Activated naive CD4-positive, alpha-beta T cell treated with anti-CD3 and anti-CD28 coated beads, Interleukin-2, amount 50 U/mL, for 24 hours (primary cell): ENCODE measurements at regions not wholly inside any gene's neighbourhood (a gene's known extent, or its start where the extent isn't known, plus 50 kb on each side); places are given as distances from the start of the nearest gene placed in this dataset.

ENCODE experiments used
- H3K27ac Mint-ChIP-seq: one replicate; pipeline ENCODE4 v1.8.0; 2021; ENCODE audit warnings: mild to moderate bottlenecking, mixed read lengths
- H3K27me3 Mint-ChIP-seq: one replicate; pipeline ENCODE4 v1.8.0; 2021; ENCODE audit warnings: mixed read lengths
- H3K36me3 Mint-ChIP-seq: one replicate; pipeline ENCODE4 v1.8.0; 2021; ENCODE audit warnings: mixed read lengths
- H3K4me1 Mint-ChIP-seq: one replicate; pipeline ENCODE4 v1.8.0; 2021; ENCODE audit warnings: mixed read lengths
- H3K4me3 Mint-ChIP-seq: one replicate; pipeline ENCODE4 v1.8.0; 2021; ENCODE audit warnings: mild to moderate bottlenecking, mixed read lengths
- H3K9me3 Mint-ChIP-seq: one replicate; pipeline ENCODE4 v1.8.0; 2021; ENCODE audit warnings: mixed read lengths

GRCh38 chr9:115649991-115650472, 503.6 kb upstream of the PAPPA start:
- no peaks in the 10 kb centered on the region for H3K4me1 Mint-ChIP-seq
- no peak overlapping the region for H3K27ac Mint-ChIP-seq
- no peaks in the 10 kb centered on the region for H3K36me3 Mint-ChIP-seq
- no peaks in the 10 kb centered on the region for H3K9me3 Mint-ChIP-seq
- H3K27me3 Mint-ChIP-seq, result peaks cover 2% of the 10 kb centered on the region
- no peak overlapping the region for H3K4me3 Mint-ChIP-seq

GRCh38 chr9:115650768-115651167, 502.8 kb upstream of the PAPPA start:
- Mint-ChIP-seq H3K4me1 (no peaks in the 10 kb centered on the region), H3K36me3 (no peaks in the 10 kb centered on the region), H3K4me3 (no peak overlapping the region), H3K27me3 (peaks cover 2% of the 10 kb centered on the region), H3K27ac (no peak overlapping the region), H3K9me3 (no peaks in the 10 kb centered on the region)

- no peaks in the 10 kb centered on the region for H3K36me3 Mint-ChIP-seq
- H3K9me3 Mint-ChIP-seq, result no peaks in the 10 kb centered on the region
- H3K4me1 Mint-ChIP-seq, result no peaks in the 10 kb centered on the region
- H3K4me3 Mint-ChIP-seq, result no peak overlapping the region
- H3K27ac Mint-ChIP-seq, result no peak overlapping the region
- H3K27me3 Mint-ChIP-seq, result peaks cover 2% of the 10 kb centered on the region
Measured at GRCh38 chr9:115651461-115651860, 502.1 kb upstream of the PAPPA start.

- Mint-ChIP-seq H3K9me3 (no peaks in the 10 kb centered on the region), H3K27me3 (peaks cover 2% of the 10 kb centered on the region), H3K27ac (no peak overlapping the region), H3K4me3 (no peak overlapping the region), H3K36me3 (no peaks in the 10 kb centered on the region), H3K4me1 (no peaks in the 10 kb centered on the region)
Measured at GRCh38 chr9:115653171-115653606, 500.4 kb upstream of the PAPPA start.

DNA sequence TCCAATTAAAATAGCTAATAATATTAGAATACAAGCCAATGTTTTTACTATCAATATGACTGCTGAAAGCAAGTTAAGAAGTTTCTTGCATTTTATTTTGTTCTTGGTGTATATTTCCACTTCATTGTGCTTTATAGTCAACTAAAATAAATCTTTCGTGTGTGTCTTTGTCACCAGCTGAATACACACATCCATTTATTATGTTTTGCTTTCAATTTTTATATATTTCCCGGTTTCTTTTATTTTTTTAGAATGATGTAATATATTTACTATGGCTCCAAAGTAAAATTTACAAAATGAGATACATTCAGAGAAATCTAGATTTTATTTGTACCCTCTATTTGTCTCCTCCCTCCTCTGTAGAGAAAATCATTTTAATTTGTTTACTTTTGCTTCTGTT, 495.9 kb upstream of the PAPPA start:
- H3K4me3 Mint-ChIP-seq, result no peak overlapping the region
- no peaks in the 10 kb centered on the region for H3K4me1 Mint-ChIP-seq
- H3K27ac Mint-ChIP-seq, result no peak overlapping the region
- no peaks in the 10 kb centered on the region for H3K9me3 Mint-ChIP-seq
- no peaks in the 10 kb centered on the region for H3K36me3 Mint-ChIP-seq
- peaks cover 2% of the 10 kb centered on the region for H3K27me3 Mint-ChIP-seq

DNA sequence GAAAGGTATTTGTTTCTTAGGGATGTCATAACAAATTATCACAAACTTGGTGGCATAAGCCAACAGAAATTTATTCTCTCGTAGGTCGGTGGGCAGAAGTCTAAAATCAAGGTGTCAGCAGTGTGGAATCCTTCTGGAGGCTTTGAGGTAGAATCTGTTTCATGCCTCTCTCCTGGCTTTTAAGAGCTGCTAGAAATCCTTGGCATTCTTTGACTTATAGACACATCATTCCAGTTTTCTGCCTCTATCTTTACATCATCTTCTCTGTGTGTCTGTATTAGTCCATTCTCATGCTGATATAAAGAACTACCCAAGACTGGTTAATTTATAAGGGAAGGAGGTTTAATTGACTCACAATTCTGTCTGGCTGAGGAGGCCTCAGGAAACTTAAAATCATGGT, 488.1 kb upstream of the PAPPA start:
- peaks cover 2% of the 10 kb centered on the region for H3K27me3 Mint-ChIP-seq

DNA sequence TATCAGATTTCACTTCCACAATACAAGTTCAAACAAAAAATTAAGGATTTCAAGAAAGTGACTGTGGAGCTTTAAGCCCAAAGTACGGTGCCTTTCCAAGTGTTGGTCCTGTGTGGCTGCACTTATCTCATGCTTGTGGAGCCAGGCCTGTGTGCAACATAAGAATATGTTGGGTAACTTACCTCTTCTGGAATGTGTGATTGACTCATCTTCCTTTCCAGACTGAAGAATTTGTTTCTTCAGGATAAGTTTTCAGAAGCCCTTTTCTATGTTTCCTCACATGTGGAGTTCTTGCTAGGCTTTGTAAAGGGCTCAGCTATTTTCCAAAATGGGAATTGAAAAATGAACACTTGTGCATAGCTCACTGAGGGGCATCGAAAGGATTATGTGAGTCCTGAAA, 485.1 kb upstream of the PAPPA start:
- Mint-ChIP-seq H3K36me3 (no peaks in the 10 kb centered on the region), H3K27ac (no peak overlapping the region), H3K4me1 (no peaks in the 10 kb centered on the region), H3K9me3 (peaks cover 2% of the 10 kb centered on the region), H3K27me3 (no peaks in the 10 kb centered on the region), H3K4me3 (no peak overlapping the region)

More for the DNA sequence above, 488.1 kb upstream of the PAPPA start:
- H3K9me3 Mint-ChIP-seq, result no peaks in the 10 kb centered on the region
- no peaks in the 10 kb centered on the region for H3K36me3 Mint-ChIP-seq
- no peaks in the 10 kb centered on the region for H3K4me1 Mint-ChIP-seq
- no peak overlapping the region for H3K4me3 Mint-ChIP-seq
- H3K27ac Mint-ChIP-seq, result no peak overlapping the region

DNA sequence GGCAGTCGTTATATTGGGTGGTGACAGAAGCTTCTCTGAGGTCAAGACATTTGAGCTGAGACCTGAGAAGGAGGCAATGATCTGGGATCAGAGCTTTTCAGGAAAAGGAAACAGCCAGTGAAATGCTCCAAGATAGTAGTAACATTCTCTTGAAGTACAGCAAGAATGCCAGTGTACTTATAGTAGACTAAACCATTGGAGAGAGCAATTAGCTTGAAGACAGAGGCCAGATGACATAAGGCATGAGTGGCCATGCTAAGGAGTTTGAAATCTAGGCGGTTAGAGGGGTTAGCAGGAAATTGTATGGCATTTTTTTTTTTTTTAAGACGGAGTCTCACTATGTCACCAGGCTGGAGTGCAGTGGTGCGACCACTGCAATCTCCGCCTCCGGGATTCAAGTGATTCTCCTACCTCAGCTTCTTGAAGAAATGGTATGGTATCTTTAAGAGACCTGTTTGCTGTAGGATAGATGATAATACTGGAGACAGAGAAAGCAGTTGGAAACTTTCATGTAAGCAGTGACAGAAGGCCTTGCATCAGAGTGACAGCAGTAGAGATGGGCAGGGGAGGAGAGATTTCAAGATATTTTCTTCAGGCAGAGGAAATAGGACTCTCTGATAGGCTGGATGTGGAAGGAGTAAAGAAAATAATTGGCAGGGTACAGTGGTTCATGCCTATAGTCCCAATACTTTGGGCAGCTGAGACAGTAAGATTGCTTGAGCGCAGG, 482.2 kb upstream of the PAPPA start:
- Mint-ChIP-seq H3K9me3 (peaks cover 9% of the 10 kb centered on the region), H3K4me3 (no peak overlapping the region), H3K36me3 (peaks cover 2% of the 10 kb centered on the region), H3K27ac (no peak overlapping the region), H3K4me1 (no peaks in the 10 kb centered on the region), H3K27me3 (no peaks in the 10 kb centered on the region)

- Mint-ChIP-seq H3K36me3 (peaks cover 2% of the 10 kb centered on the region), H3K4me3 (no peak overlapping the region), H3K9me3 (peaks cover 15% of the 10 kb centered on the region), H3K4me1 (no peaks in the 10 kb centered on the region), H3K27me3 (peaks cover 1% of the 10 kb centered on the region), H3K27ac (no peak overlapping the region)
Measured at GRCh38 chr9:115671963-115672305, 481.7 kb upstream of the PAPPA start.

DNA sequence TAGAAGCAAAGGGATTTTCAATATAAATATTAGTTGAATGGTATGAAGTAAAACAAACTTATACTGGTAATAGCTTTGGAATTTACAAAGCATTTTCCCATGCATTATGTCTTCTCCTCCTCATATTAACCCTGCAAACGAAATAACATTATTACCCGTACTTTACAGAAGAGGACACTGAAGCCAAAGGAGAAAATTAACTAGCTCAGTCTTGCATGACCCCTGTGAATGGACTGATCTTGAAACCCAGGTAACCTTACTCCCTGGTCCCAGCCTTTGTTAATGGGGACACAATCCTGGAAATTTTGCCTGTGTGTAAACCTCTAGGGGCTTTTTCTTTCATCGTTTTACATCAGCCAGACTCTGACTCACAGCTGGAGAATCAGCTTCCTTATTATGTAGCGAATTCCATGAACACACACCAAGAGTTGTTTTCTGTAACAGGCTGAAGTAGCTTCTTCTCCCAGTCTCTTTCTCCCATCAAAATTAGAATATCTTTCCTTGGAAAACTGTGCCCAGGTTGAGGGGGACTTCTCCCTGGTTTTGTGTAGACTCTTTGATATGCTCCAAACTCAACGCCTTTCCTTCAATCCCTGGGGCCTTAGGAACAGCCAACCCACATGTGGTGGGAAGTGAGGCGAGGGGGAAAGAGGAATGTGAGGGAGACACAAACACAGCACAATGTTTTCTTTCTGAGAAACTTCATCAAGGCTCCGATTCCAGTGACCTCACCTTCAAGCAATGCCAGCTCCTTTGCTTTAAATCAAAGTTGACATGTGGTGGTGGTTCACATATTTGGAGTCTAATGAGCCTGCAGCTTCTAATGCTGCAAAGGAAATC, 480.9 kb upstream of the PAPPA start:
- Mint-ChIP-seq H3K27ac (no peak overlapping the region), H3K9me3 (peaks cover 15% of the 10 kb centered on the region), H3K27me3 (peaks cover 1% of the 10 kb centered on the region), H3K4me3 (no peak overlapping the region), H3K4me1 (no peaks in the 10 kb centered on the region), H3K36me3 (peaks cover 2% of the 10 kb centered on the region)

DNA sequence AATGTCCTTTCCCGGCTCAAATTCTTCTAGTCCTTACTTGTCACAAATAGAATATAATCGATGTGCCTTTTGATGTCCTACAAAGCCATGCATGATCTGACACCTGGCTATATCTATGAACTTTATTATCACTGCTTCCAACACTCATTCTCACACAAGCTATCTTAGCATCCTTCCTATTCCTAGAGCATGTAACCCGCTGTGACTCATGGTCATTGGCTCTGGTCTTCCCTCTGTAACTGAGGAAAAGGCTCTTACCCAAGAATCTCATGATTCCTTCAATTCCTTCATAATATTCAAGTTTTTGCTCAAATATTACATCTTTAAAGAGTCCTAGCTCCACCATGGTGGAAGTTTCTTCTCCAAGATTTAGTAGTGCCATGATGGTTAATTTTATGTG, 480.0 kb upstream of the PAPPA start:
- H3K27ac Mint-ChIP-seq, result no peak overlapping the region
- no peaks in the 10 kb centered on the region for H3K4me1 Mint-ChIP-seq
- peaks cover 2% of the 10 kb centered on the region for H3K36me3 Mint-ChIP-seq
- no peak overlapping the region for H3K4me3 Mint-ChIP-seq
- H3K27me3 Mint-ChIP-seq, result peaks cover 1% of the 10 kb centered on the region
- peaks cover 15% of the 10 kb centered on the region for H3K9me3 Mint-ChIP-seq

- peaks cover 1% of the 10 kb centered on the region for H3K27me3 Mint-ChIP-seq
- H3K27ac Mint-ChIP-seq, result no peak overlapping the region
- peaks cover 2% of the 10 kb centered on the region for H3K36me3 Mint-ChIP-seq
- H3K9me3 Mint-ChIP-seq, result peaks cover 15% of the 10 kb centered on the region
- no peaks in the 10 kb centered on the region for H3K4me1 Mint-ChIP-seq
- H3K4me3 Mint-ChIP-seq, result no peak overlapping the region
Measured at GRCh38 chr9:115674091-115674490, 479.5 kb upstream of the PAPPA start.

- Mint-ChIP-seq H3K4me3 (no peak overlapping the region), H3K27me3 (peaks cover 1% of the 10 kb centered on the region), H3K27ac (no peak overlapping the region), H3K9me3 (peaks cover 15% of the 10 kb centered on the region), H3K4me1 (no peaks in the 10 kb centered on the region), H3K36me3 (peaks cover 2% of the 10 kb centered on the region)
Measured at GRCh38 chr9:115675834-115676233, 477.8 kb upstream of the PAPPA start.

DNA sequence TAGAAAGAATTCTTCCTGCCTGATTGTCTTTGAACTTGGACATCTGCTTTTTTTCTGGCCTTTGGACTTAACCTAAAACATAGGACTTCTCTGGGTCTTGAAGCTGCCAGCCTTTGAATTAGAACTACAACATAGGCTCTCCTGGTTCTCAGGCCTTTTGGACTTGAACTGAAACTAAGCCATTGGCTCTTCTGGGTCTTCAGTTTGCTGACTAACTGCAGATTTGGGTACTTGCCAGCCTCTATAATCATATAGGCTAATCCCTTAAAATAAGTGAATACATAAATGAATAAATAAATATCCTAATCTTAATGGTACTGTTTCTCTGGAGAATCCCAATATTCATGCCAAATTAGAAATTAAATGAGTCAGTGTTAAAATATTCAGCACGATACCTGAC, 473.4 kb upstream of the PAPPA start:
- H3K27me3 Mint-ChIP-seq, result peaks cover 1% of the 10 kb centered on the region
- no peaks in the 10 kb centered on the region for H3K4me1 Mint-ChIP-seq
- peaks cover 11% of the 10 kb centered on the region for H3K9me3 Mint-ChIP-seq
- no peaks in the 10 kb centered on the region for H3K36me3 Mint-ChIP-seq
- no peak overlapping the region for H3K4me3 Mint-ChIP-seq
- no peak overlapping the region for H3K27ac Mint-ChIP-seq

DNA sequence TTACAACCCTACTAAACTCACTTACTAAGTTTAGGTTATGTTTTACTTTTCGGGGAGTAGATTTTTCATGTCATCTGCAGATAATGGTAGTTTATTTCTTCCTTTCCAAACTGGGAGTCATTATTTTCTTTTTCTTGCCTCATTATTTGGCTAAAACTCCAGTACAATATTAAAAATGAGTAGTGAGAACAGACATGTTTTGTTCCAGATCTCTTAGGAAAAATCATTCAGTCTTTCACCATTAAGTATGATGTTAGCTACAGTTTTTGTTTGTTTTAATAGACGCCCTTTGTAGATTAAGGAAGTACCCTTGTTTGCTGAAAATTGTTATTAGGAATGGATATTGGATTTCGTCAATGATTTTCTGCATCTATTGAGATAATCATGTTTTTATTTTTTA, 472.0 kb upstream of the PAPPA start:
- no peak overlapping the region for H3K27ac Mint-ChIP-seq
- H3K4me3 Mint-ChIP-seq, result no peak overlapping the region
- peaks cover 1% of the 10 kb centered on the region for H3K36me3 Mint-ChIP-seq
- H3K27me3 Mint-ChIP-seq, result peaks cover 1% of the 10 kb centered on the region
- H3K9me3 Mint-ChIP-seq, result peaks cover 9% of the 10 kb centered on the region
- no peaks in the 10 kb centered on the region for H3K4me1 Mint-ChIP-seq

DNA sequence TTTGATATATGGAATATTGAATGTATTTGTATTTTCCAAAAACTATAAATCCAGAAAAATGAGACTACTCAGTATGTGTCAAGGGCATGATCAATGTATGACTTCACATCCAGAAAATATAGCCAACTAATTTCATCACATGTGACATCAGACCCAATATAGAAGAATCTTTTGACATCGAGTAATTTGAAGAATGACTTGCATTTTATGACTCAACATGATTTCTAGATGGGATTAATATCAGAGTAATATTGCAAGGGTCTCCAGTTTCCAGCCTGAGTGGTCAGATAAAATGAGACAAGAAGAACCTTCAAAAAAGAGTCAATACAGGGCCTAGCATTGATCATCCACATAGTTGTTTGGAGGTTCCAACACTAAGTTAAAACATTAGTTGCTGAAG, 467.5 kb upstream of the PAPPA start:
- no peaks in the 10 kb centered on the region for H3K4me1 Mint-ChIP-seq
- peaks cover 1% of the 10 kb centered on the region for H3K36me3 Mint-ChIP-seq
- peaks cover 2% of the 10 kb centered on the region for H3K27me3 Mint-ChIP-seq

More for the DNA sequence above, 467.5 kb upstream of the PAPPA start:
- no peak overlapping the region for H3K27ac Mint-ChIP-seq
- peaks cover 5% of the 10 kb centered on the region for H3K9me3 Mint-ChIP-seq
- no peak overlapping the region for H3K4me3 Mint-ChIP-seq
